Liver (tissue), 8 donors: ENCODE measurements at regions not wholly inside any gene's neighbourhood (a gene's known extent, or its start where the extent isn't known, plus 50 kb on each side); places are given as distances from the start of the nearest gene placed in this dataset.

ENCODE experiments used
- DNase-seq: peaks from one replicate; pipeline ENCODE4 v3.0.0-alpha.2; 2017; ENCODE audit warnings: low spot score
- H3K27ac ChIP-seq, 2 donors: one replicate each; pipeline ENCODE4 v1.7.0; 2013; ENCODE audit warnings: inconsistent platforms in 2 of 2, low read length in 2 of 2, control low read depth in 1 of 2, low read depth in 1 of 2, mild to moderate bottlenecking in 1 of 2
- H3K27me3 ChIP-seq, 4 donors: one replicate each; pipeline versions ENCODE4 v1.6.1 to v1.7.0; 2013; ENCODE audit warnings: low read length in 3 of 4, inconsistent platforms in 1 of 4, mild to moderate bottlenecking in 1 of 4, moderate library complexity in 1 of 4; ENCODE audit not compliant: control insufficient read depth in 4 of 4, insufficient read depth in 4 of 4
- H3K36me3 ChIP-seq, 4 donors: one replicate each; pipeline versions ENCODE4 v1.6.1 to v1.7.0; 2013; ENCODE audit warnings: low read length in 3 of 4, mild to moderate bottlenecking in 3 of 4, low read depth in 1 of 4, moderate library complexity in 1 of 4; ENCODE audit not compliant: control insufficient read depth in 4 of 4, insufficient read depth in 3 of 4
- H3K4me1 ChIP-seq, 4 donors: one replicate each; pipeline versions ENCODE4 v1.6.1 to v1.7.0; 2013; ENCODE audit warnings: low read length in 3 of 4, mild to moderate bottlenecking in 3 of 4, moderate library complexity in 1 of 4; ENCODE audit not compliant: control insufficient read depth in 4 of 4, insufficient read depth in 4 of 4
- H3K4me3 ChIP-seq, 3 donors: one replicate each; pipeline versions ENCODE4 v1.6.1 to v1.7.0; 2013; ENCODE audit warnings: low read length in 3 of 3, control low read depth in 1 of 3, low read depth in 1 of 3, mild to moderate bottlenecking in 1 of 3
- H3K9ac ChIP-seq, 2 donors: one replicate each; pipeline ENCODE4 v1.7.0; 2013; ENCODE audit warnings: low read length in 2 of 2, mild to moderate bottlenecking in 2 of 2, moderate library complexity in 2 of 2, control low read depth in 1 of 2, low read depth in 1 of 2
- H3K9me3 ChIP-seq, 4 donors: one replicate each; pipeline versions ENCODE4 v1.6.1 to v1.7.0; 2013; ENCODE audit warnings: low read length in 3 of 4; ENCODE audit not compliant: control insufficient read depth in 4 of 4
- ATF3 ChIP-seq: IDR thresholded peaks from 2 replicates; pipeline ENCODE4 v1.6.1; 2016; ENCODE audit warnings: antibody characterized with exemption
- EGR1 ChIP-seq, 2 donors: IDR thresholded peaks; 2 replicates each; pipeline ENCODE4 v1.6.1; 2016 to 2018; ENCODE audit warnings: antibody characterized with exemption in 2 of 2, low read depth in 2 of 2
- FOXA2 ChIP-seq: IDR thresholded peaks from 2 replicates; pipeline ENCODE4 v1.6.1; 2016; ENCODE audit warnings: antibody characterized with exemption
- GABPA ChIP-seq, 2 donors: IDR thresholded peaks in 1 of 2; conservative IDR thresholded peaks in 1 of 2; 2 replicates each; pipeline ENCODE4 v1.6.1; 2016; ENCODE audit warnings: antibody characterized with exemption in 2 of 2, mild to moderate bottlenecking in 1 of 2, moderate library complexity in 1 of 2
- HNF4A ChIP-seq, 2 donors: conservative IDR thresholded peaks; 2 replicates each; pipeline ENCODE4 v1.6.1; 2016; ENCODE audit warnings: antibody characterized with exemption in 2 of 2, mild to moderate bottlenecking in 2 of 2
- HNF4G ChIP-seq: IDR thresholded peaks from 2 replicates; pipeline ENCODE4 v1.6.1; 2016; ENCODE audit warnings: antibody characterized with exemption
- JUND ChIP-seq, 2 donors: IDR thresholded peaks; 2 replicates each; pipeline ENCODE4 v1.6.1; 2016; ENCODE audit warnings: antibody characterized with exemption in 2 of 2
- NR2F2 ChIP-seq: IDR thresholded peaks from 2 replicates; pipeline ENCODE4 v1.6.1; 2016; ENCODE audit warnings: antibody characterized with exemption
- RAD21 ChIP-seq, 2 donors: IDR thresholded peaks; 2 replicates each; pipeline ENCODE4 v1.6.1; 2016; ENCODE audit warnings: antibody characterized with exemption in 2 of 2, mild to moderate bottlenecking in 2 of 2
- RXRA ChIP-seq, 2 donors: IDR thresholded peaks; 2 replicates each; pipeline ENCODE4 v1.6.1; 2017 to 2018; ENCODE audit warnings: antibody characterized with exemption in 2 of 2, mild to moderate bottlenecking in 1 of 2
- SP1 ChIP-seq: IDR thresholded peaks from 2 replicates; pipeline ENCODE4 v1.6.1; 2018; ENCODE audit warnings: antibody characterized with exemption, mild to moderate bottlenecking
- TAF1 ChIP-seq: conservative IDR thresholded peaks from 2 replicates; pipeline ENCODE4 v1.6.1; 2016; ENCODE audit warnings: antibody characterized with exemption, mild to moderate bottlenecking
- YY1 ChIP-seq: IDR thresholded peaks from 2 replicates; pipeline ENCODE4 v1.6.1; 2016; ENCODE audit warnings: antibody characterized with exemption, mild to moderate bottlenecking
- WGBS: extraction: QIAGEN DNeasy Blood & Tissue Kit; methylation state at CpG from one replicate; pipeline ENCODE4 v1.1.7; 2013; 5-methylcytosine and 5-hydroxymethylcytosine counted together
- TF ChIP-seq, protein P1 (sequence below): IDR thresholded peaks from 2 replicates; pipeline ENCODE4 v1.6.1; 2016; ENCODE audit warnings: antibody characterized with exemption, mild to moderate bottlenecking
- TF ChIP-seq, protein P2 (sequence below): fragments of 150-350 bp; IDR thresholded peaks from 2 replicates; pipeline ENCODE4 v1.5.1; 2017; ENCODE audit warnings: improper control_type of control experiment, low read depth, low read length; ENCODE audit not compliant: missing input control
- TF ChIP-seq, protein P3 (sequence below): IDR thresholded peaks from 2 replicates; pipeline ENCODE4 v1.6.1; 2016; ENCODE audit warnings: antibody characterized with exemption
- TF ChIP-seq, protein P4 (sequence below): IDR thresholded peaks from 2 replicates; pipeline ENCODE4 v1.6.1; 2016; ENCODE audit warnings: antibody characterized with exemption
- donor health status: healthy.
- donor health status: healthy.
- donor health status: healthy.
- donor health status: healthy.
- donor health status: healthy.

GRCh38 chr14:83972631-83973030, 1557.3 kb upstream of the FLRT2 start (continued):
- TF ChIP-seq ATF3 (no peak), RXRA (IDR thresholded peaks at IDR 0.05) (no peak), JUND (IDR thresholded peaks at IDR 0.05) (no peak), YY1 (no peak)

DNA sequence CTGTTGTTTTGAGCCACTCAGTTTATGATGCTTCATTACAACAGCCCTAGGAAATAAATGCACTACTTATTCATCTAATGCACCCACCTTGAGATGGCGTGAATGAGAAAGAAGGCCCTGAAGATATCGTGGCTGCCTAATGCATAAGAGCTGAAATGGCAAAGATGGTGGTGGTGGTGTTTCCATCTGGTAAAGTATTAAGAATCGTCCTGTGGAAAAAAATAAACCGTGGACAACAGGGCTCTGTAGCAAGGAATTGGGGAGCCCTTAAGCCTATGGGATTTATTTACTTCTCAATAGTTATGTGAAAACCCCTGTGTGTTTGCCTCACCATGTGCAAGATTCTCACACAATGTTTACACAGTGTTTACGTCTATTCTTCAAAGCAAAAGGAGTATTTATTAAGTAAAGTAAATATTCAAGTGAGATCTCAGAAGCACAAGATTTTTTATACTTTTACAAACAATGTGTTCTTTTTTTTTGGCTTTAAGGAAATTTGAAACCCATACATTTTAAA, 1555.2 kb upstream of the FLRT2 start:
- TF ChIP-seq EGR1 (IDR thresholded peaks at IDR 0.05; ENCODE audit: low read depth in 2 of 2) (no peak), HNF4G (no peak), YY1 (no peak), ATF3 (no peak), NR2F2 (no peak), SP1 (no peak), GABPA (IDR thresholded peaks at IDR 0.05 in 1 of 2, conservative IDR thresholded peaks at IDR 0.05 in 1 of 2) (no peak), HNF4A (conservative IDR thresholded peaks at IDR 0.05) (no peak)
- TF ChIP-seq, protein P1, sequence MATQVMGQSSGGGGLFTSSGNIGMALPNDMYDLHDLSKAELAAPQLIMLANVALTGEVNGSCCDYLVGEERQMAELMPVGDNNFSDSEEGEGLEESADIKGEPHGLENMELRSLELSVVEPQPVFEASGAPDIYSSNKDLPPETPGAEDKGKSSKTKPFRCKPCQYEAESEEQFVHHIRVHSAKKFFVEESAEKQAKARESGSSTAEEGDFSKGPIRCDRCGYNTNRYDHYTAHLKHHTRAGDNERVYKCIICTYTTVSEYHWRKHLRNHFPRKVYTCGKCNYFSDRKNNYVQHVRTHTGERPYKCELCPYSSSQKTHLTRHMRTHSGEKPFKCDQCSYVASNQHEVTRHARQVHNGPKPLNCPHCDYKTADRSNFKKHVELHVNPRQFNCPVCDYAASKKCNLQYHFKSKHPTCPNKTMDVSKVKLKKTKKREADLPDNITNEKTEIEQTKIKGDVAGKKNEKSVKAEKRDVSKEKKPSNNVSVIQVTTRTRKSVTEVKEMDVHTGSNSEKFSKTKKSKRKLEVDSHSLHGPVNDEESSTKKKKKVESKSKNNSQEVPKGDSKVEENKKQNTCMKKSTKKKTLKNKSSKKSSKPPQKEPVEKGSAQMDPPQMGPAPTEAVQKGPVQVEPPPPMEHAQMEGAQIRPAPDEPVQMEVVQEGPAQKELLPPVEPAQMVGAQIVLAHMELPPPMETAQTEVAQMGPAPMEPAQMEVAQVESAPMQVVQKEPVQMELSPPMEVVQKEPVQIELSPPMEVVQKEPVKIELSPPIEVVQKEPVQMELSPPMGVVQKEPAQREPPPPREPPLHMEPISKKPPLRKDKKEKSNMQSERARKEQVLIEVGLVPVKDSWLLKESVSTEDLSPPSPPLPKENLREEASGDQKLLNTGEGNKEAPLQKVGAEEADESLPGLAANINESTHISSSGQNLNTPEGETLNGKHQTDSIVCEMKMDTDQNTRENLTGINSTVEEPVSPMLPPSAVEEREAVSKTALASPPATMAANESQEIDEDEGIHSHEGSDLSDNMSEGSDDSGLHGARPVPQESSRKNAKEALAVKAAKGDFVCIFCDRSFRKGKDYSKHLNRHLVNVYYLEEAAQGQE, result no peak
- TF ChIP-seq, protein P2, sequence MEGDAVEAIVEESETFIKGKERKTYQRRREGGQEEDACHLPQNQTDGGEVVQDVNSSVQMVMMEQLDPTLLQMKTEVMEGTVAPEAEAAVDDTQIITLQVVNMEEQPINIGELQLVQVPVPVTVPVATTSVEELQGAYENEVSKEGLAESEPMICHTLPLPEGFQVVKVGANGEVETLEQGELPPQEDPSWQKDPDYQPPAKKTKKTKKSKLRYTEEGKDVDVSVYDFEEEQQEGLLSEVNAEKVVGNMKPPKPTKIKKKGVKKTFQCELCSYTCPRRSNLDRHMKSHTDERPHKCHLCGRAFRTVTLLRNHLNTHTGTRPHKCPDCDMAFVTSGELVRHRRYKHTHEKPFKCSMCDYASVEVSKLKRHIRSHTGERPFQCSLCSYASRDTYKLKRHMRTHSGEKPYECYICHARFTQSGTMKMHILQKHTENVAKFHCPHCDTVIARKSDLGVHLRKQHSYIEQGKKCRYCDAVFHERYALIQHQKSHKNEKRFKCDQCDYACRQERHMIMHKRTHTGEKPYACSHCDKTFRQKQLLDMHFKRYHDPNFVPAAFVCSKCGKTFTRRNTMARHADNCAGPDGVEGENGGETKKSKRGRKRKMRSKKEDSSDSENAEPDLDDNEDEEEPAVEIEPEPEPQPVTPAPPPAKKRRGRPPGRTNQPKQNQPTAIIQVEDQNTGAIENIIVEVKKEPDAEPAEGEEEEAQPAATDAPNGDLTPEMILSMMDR, result no peak
- DNase-seq, result no peak
- Histone ChIP-seq H3K36me3 (no peaks in the 10 kb centered on the region), H3K9ac (no peak overlapping the region), H3K4me3 (no peak overlapping the region), H3K27ac (no peak overlapping the region), H3K4me1 (no peaks in the 10 kb centered on the region), H3K9me3 (peaks cover 0 to 3% (median 0%) of the 10 kb centered on the region in 4 donors), H3K27me3 (no peaks in the 10 kb centered on the region)
- 70% methylated on average over 5 of the region's 5 CpGs for WGBS

DNA sequence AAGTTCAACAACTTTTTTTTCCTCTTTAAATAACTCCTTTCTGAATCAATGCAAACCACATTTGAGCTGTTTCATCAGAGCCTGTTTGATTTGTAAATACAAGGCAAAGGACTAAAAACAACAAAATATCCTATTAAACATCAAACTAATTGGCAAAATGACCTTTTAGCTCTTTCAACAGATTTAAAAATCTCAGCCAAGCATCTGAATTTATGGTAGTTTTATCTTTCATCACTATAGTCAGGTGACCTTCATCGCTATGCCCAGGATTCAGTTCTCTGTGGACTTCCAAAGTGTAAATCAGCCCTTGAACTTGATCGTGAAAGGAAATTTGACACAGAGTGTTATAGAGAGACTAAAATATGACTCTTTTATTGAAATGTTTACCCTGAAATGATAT, 1554.5 kb upstream of the FLRT2 start:
- Histone ChIP-seq H3K9ac (no peak overlapping the region), H3K9me3 (peaks cover 0 to 3% (median 0%) of the 10 kb centered on the region in 4 donors), H3K27me3 (no peaks in the 10 kb centered on the region), H3K36me3 (no peaks in the 10 kb centered on the region), H3K4me1 (no peaks in the 10 kb centered on the region), H3K4me3 (no peak overlapping the region), H3K27ac (no peak overlapping the region)
- no peak for DNase-seq
- 58% methylated on average over 2 of the region's 2 CpGs for WGBS
- TF ChIP-seq, protein P3, sequence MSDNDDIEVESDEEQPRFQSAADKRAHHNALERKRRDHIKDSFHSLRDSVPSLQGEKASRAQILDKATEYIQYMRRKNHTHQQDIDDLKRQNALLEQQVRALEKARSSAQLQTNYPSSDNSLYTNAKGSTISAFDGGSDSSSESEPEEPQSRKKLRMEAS, result no peak
- TF ChIP-seq RAD21 (IDR thresholded peaks at IDR 0.05), result no peak
- TF ChIP-seq ATF3, result no peak
- no peak for TF ChIP-seq HNF4A (conservative IDR thresholded peaks at IDR 0.05)
- TF ChIP-seq, protein P2, result no peak
- no peak for TF ChIP-seq RXRA (IDR thresholded peaks at IDR 0.05)
- TF ChIP-seq, protein P4, sequence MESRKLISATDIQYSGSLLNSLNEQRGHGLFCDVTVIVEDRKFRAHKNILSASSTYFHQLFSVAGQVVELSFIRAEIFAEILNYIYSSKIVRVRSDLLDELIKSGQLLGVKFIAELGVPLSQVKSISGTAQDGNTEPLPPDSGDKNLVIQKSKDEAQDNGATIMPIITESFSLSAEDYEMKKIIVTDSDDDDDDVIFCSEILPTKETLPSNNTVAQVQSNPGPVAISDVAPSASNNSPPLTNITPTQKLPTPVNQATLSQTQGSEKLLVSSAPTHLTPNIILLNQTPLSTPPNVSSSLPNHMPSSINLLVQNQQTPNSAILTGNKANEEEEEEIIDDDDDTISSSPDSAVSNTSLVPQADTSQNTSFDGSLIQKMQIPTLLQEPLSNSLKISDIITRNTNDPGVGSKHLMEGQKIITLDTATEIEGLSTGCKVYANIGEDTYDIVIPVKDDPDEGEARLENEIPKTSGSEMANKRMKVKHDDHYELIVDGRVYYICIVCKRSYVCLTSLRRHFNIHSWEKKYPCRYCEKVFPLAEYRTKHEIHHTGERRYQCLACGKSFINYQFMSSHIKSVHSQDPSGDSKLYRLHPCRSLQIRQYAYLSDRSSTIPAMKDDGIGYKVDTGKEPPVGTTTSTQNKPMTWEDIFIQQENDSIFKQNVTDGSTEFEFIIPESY, result no peak
- TF ChIP-seq GABPA (IDR thresholded peaks at IDR 0.05 in 1 of 2, conservative IDR thresholded peaks at IDR 0.05 in 1 of 2), result no peak
- no peak for TF ChIP-seq YY1
- TF ChIP-seq EGR1 (IDR thresholded peaks at IDR 0.05; ENCODE audit: low read depth in 2 of 2), result no peak
- TF ChIP-seq NR2F2, result no peak
- no peak for TF ChIP-seq SP1
- no peak for TF ChIP-seq TAF1
- no peak for TF ChIP-seq FOXA2
